H9 (cell line): ENCODE measurements at regions not wholly inside any gene's neighbourhood (a gene's known extent, or its start where the extent isn't known, plus 50 kb on each side); places are given as distances from the start of the nearest gene placed in this dataset.

Experiments
- DNase-seq: peaks from one replicate; pipeline ENCODE4 v3.0.0-alpha.2; 2017
- H2AFZ ChIP-seq: one replicate; pipeline ENCODE4 v1.6.1; 2013; ENCODE audit warnings: mild to moderate bottlenecking, low read length, control low read depth, moderate library complexity
- H2AK5ac ChIP-seq: 2 replicates; pipeline ENCODE4 v1.6.1; 2013; ENCODE audit warnings: low read length, control low read depth, mixed read lengths; ENCODE audit not compliant: insufficient read length
- H2BK120ac ChIP-seq: one replicate; pipeline ENCODE4 v1.6.1; 2013; ENCODE audit warnings: low read depth, mild to moderate bottlenecking, low read length, control low read depth, inconsistent platforms; ENCODE audit not compliant: poor library complexity, severe bottlenecking
- H2BK12ac ChIP-seq: 2 replicates; pipeline ENCODE4 v1.6.1; 2013; ENCODE audit warnings: low read length, control low read depth, mixed read lengths, low read depth; ENCODE audit not compliant: insufficient read length
- H2BK15ac ChIP-seq: 2 replicates; pipeline ENCODE4 v1.6.1; 2013; ENCODE audit warnings: low read depth, low read length, control low read depth
- H2BK20ac ChIP-seq: one replicate; pipeline ENCODE4 v1.6.1; 2013; ENCODE audit warnings: low read depth, mild to moderate bottlenecking, low read length, control low read depth, inconsistent platforms; ENCODE audit not compliant: poor library complexity, severe bottlenecking
- H2BK5ac ChIP-seq: 2 replicates; pipeline ENCODE4 v1.6.1; 2013; ENCODE audit warnings: low read length, control low read depth, mixed read lengths; ENCODE audit not compliant: insufficient read length
- H3K14ac ChIP-seq: 2 replicates; pipeline ENCODE4 v1.6.1; 2013; ENCODE audit warnings: low read length, control low read depth; ENCODE audit not compliant: insufficient read depth
- H3K18ac ChIP-seq: 2 replicates; pipeline ENCODE4 v1.6.1; 2013; ENCODE audit warnings: low read depth, mild to moderate bottlenecking, mixed read lengths, low read length, control low read depth; ENCODE audit not compliant: insufficient read length
- H3K23ac ChIP-seq: 2 replicates; pipeline ENCODE4 v1.6.1; 2013; ENCODE audit warnings: low read length, control low read depth, mixed read lengths, low read depth; ENCODE audit not compliant: insufficient read length
- H3K23me2 ChIP-seq: 2 replicates; pipeline ENCODE4 v1.6.1; 2013; ENCODE audit warnings: low read depth, mild to moderate bottlenecking, mixed read lengths, low read length, control low read depth; ENCODE audit not compliant: insufficient read length, poor library complexity, severe bottlenecking
- H3K27ac ChIP-seq: 2 replicates; pipeline ENCODE4 v1.5.1; 2013; ENCODE audit warnings: low read length, control low read depth, mixed read lengths, low read depth; ENCODE audit not compliant: insufficient read length
- H3K27me3 ChIP-seq: 2 replicates; pipeline ENCODE4 v1.6.1; 2013; ENCODE audit warnings: low read length, control low read depth, inconsistent platforms; ENCODE audit not compliant: insufficient read depth
- H3K4ac ChIP-seq: 2 replicates; pipeline ENCODE4 v1.6.1; 2013; ENCODE audit warnings: low read depth, mild to moderate bottlenecking, control low read depth, inconsistent platforms, low read length, moderate library complexity
- H3K4me1 ChIP-seq: 2 replicates; pipeline ENCODE4 v1.6.1; 2013; ENCODE audit warnings: low read length, control low read depth, inconsistent platforms; ENCODE audit not compliant: insufficient read depth
- H3K4me2 ChIP-seq: 2 replicates; pipeline ENCODE4 v1.6.1; 2013; ENCODE audit warnings: low read length, control low read depth, mixed read lengths; ENCODE audit not compliant: insufficient read length, insufficient read depth
- H3K56ac ChIP-seq: 2 replicates; pipeline ENCODE4 v1.6.1; 2013; ENCODE audit warnings: low read depth, mild to moderate bottlenecking, mixed read lengths, low read length, control low read depth; ENCODE audit not compliant: insufficient read length
- H3K79me1 ChIP-seq: 2 replicates; pipeline ENCODE4 v1.6.1; 2013; ENCODE audit warnings: low read depth, mild to moderate bottlenecking, moderate library complexity, low read length, control low read depth, inconsistent platforms; ENCODE audit not compliant: insufficient read depth, poor library complexity, severe bottlenecking
- H3K79me2 ChIP-seq: 2 replicates; pipeline ENCODE4 v1.6.1; 2013; ENCODE audit warnings: low read length, control low read depth, inconsistent platforms; ENCODE audit not compliant: insufficient read depth
- H3K9ac ChIP-seq: 2 replicates; pipeline ENCODE4 v1.6.1; 2013; ENCODE audit warnings: low read length, control low read depth, mixed read lengths; ENCODE audit not compliant: insufficient read length; ENCODE audit errors: extremely low read depth
- H3K9me3 ChIP-seq: one replicate; pipeline ENCODE4 v1.6.1; 2013; ENCODE audit warnings: low read depth, low read length, inconsistent platforms; ENCODE audit not compliant: control insufficient read depth
- H3T11ph ChIP-seq: one replicate; pipeline ENCODE4 v1.6.1; 2013; ENCODE audit warnings: mild to moderate bottlenecking, low read length, control low read depth, inconsistent platforms
- H4K20me1 ChIP-seq: one replicate; pipeline ENCODE4 v1.6.1; 2013; ENCODE audit not compliant: control insufficient read depth, insufficient read length, insufficient read depth
- H4K5ac ChIP-seq: 2 replicates; pipeline ENCODE4 v1.6.1; 2013; ENCODE audit warnings: low read depth, mild to moderate bottlenecking, mixed read lengths, low read length, control low read depth; ENCODE audit not compliant: insufficient read length
- H4K8ac ChIP-seq: replicated peaks from 2 replicates; pipeline ENCODE4 v1.6.1; 2013; ENCODE audit warnings: low read length, control low read depth, mixed read lengths, low read depth; ENCODE audit not compliant: insufficient read length
- H4K91ac ChIP-seq: 2 replicates; pipeline ENCODE4 v1.6.1; 2013; ENCODE audit warnings: low read depth, mild to moderate bottlenecking, moderate library complexity, mixed read lengths, low read length, control low read depth; ENCODE audit not compliant: insufficient read length
- H3K27ac Mint-ChIP-seq, 3 experiments: 2 replicates in 2 of 3; 3 replicates in 1 of 3; pipeline ENCODE4 v1.8.0; 2020 to 2021; ENCODE audit warnings: mixed read lengths in 3 of 3, mild to moderate bottlenecking in 1 of 3, moderate library complexity in 1 of 3
- H3K27me3 Mint-ChIP-seq: 2 replicates; pipeline ENCODE4 v1.8.0; 2021; ENCODE audit warnings: low read depth, mild to moderate bottlenecking, moderate library complexity, mixed read lengths
- H3K36me3 Mint-ChIP-seq, 3 experiments: 2 replicates in 2 of 3; 3 replicates in 1 of 3; pipeline ENCODE4 v1.8.0; 2020 to 2021; ENCODE audit warnings: low read depth in 3 of 3, mixed read lengths in 3 of 3; ENCODE audit not compliant: insufficient read depth in 1 of 3
- H3K4me1 Mint-ChIP-seq, 2 experiments: 2 replicates each; pipeline ENCODE4 v1.8.0; 2020; ENCODE audit warnings: mixed read lengths in 2 of 2
- H3K4me3 Mint-ChIP-seq, 2 experiments: 2 replicates in 1 of 2; 3 replicates in 1 of 2; pipeline ENCODE4 v1.8.0; 2020 to 2021; ENCODE audit warnings: mild to moderate bottlenecking in 2 of 2, mixed read lengths in 2 of 2, moderate library complexity in 1 of 2
- H3K9me3 Mint-ChIP-seq, 2 experiments: 2 replicates in 1 of 2; 3 replicates in 1 of 2; pipeline ENCODE4 v1.8.0; 2020; ENCODE audit warnings: mild to moderate bottlenecking in 2 of 2, mixed read lengths in 2 of 2, moderate library complexity in 1 of 2
- WGBS: extraction: QIAGEN DNeasy Blood & Tissue Kit; methylation state at CpG from one replicate; pipeline ENCODE4 v1.1.7; 2013; ENCODE audit warnings: missing lambda C conversion rate, low lambda C conversion rate, mixed read lengths; ENCODE audit not compliant: insufficient read length; ENCODE audit errors: extremely low coverage; 5-methylcytosine and 5-hydroxymethylcytosine counted together
- TF ChIP-seq, protein P1 (sequence below): fragments of 200-600 bp; sonication (generic); conservative IDR thresholded peaks from 3 replicates; pipeline ENCODE4 v1.8.0; 2021; ENCODE audit warnings: antibody characterized with exemption, mild to moderate bottlenecking

DNA sequence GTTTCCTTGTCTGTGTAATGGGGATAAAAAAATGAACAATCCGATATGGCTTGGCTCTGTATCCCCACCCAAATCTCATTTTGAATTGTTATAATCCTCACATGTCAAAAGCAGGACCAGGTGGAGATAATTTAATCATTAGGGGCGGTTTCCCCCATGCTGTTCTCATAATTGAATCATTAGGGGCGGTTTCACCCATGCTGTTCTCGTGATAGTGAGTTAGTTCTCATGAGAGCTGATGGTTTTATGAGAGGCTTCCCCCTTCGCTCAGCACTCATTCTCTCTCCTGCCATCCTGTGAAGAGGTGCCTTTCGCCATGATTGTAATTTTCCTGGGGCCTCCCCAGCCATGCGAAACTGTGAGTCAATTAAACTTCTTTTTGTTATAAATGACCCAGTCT is 633.5 kb downstream of the RAPGEF2 start:
- Histone ChIP-seq H2BK5ac (no peak overlapping the region), H2BK12ac (no peak overlapping the region), H2BK20ac (no peak overlapping the region), H3K9ac (no peak overlapping the region), H3K4me2 (no peak overlapping the region), H2AK5ac (no peak overlapping the region), H3K23ac (no peak overlapping the region), H2BK15ac (no peak overlapping the region), H2BK120ac (no peak overlapping the region), H3K56ac (no peak overlapping the region), H4K91ac (no peak overlapping the region), H3K4me1 (no peaks in the 10 kb centered on the region; the same call in 1 of the 2 replicates), H3K23me2 (no peaks in the 10 kb centered on the region), H3K4ac (no peak overlapping the region), H3K9me3 (no peaks in the 10 kb centered on the region), H4K5ac (no peak overlapping the region), H2AFZ (peak overlapping the region; percentile 16), H4K20me1 (no peaks in the 10 kb centered on the region), H3T11ph (peak overlapping the region; percentile 26), H3K27ac (no peak overlapping the region), H3K79me1 (no peaks in the 10 kb centered on the region), H3K14ac (no peak overlapping the region), H4K8ac (no peak overlapping the region), H3K18ac (no peak overlapping the region), H3K27me3 (no peaks in the 10 kb centered on the region), H3K79me2 (no peaks in the 10 kb centered on the region)
- WGBS: no CpG with 5 or more reads among the region's 7 CpGs
- DNase-seq: no peak
- no peaks in the 10 kb centered on the region for H3K27me3 Mint-ChIP-seq
- TF ChIP-seq, protein P1, sequence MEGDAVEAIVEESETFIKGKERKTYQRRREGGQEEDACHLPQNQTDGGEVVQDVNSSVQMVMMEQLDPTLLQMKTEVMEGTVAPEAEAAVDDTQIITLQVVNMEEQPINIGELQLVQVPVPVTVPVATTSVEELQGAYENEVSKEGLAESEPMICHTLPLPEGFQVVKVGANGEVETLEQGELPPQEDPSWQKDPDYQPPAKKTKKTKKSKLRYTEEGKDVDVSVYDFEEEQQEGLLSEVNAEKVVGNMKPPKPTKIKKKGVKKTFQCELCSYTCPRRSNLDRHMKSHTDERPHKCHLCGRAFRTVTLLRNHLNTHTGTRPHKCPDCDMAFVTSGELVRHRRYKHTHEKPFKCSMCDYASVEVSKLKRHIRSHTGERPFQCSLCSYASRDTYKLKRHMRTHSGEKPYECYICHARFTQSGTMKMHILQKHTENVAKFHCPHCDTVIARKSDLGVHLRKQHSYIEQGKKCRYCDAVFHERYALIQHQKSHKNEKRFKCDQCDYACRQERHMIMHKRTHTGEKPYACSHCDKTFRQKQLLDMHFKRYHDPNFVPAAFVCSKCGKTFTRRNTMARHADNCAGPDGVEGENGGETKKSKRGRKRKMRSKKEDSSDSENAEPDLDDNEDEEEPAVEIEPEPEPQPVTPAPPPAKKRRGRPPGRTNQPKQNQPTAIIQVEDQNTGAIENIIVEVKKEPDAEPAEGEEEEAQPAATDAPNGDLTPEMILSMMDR: no peak
- H3K27ac Mint-ChIP-seq: peak overlapping the region; percentile 8 to 86 (median 71); a peak in 3 of 7 replicates
- no peak overlapping the region for H3K4me3 Mint-ChIP-seq
- peaks cover 0 to 9% of the 10 kb centered on the region in 2 experiments; a peak in 3 of 5 replicates for H3K9me3 Mint-ChIP-seq
- peaks cover 19 to 20% of the 10 kb centered on the region in 2 experiments for H3K4me1 Mint-ChIP-seq
- H3K36me3 Mint-ChIP-seq: peaks cover 0 to 5% (median 5%) of the 10 kb centered on the region in 3 experiments; a peak in 2 of 7 replicates
